Stomach (tissue), 4 donors: ENCODE measurements at regions not wholly inside any gene's neighbourhood (a gene's known extent, or its start where the extent isn't known, plus 50 kb on each side); places are given as distances from the start of the nearest gene placed in this dataset.

ENCODE experiments used
- EP300 ChIP-seq: sonication (generic); formaldehyde crosslinking; IDR thresholded peaks from one replicate; pipeline ENCODE4 v1.6.1; 2017; ENCODE audit warnings: antibody characterized with exemption
- POLR2A ChIP-seq, 4 donors: fragments of 450-650 bp; IDR thresholded peaks; one replicate each; pipeline ENCODE4 v1.6.1; 2016; ENCODE audit warnings: antibody characterized with exemption in 4 of 4, control low read depth in 2 of 4, mild to moderate bottlenecking in 1 of 4, moderate library complexity in 1 of 4
- POLR2AphosphoS5 ChIP-seq, 3 donors: sonication (generic); formaldehyde crosslinking; IDR thresholded peaks; one replicate each; pipeline ENCODE4 v1.6.1; 2016; ENCODE audit warnings: antibody characterized with exemption in 3 of 3
- TF ChIP-seq, protein P1 (sequence below), 7 experiments: fragments of 450-650 bp in 4 of 7; fragments of 200-600 bp in 3 of 7; sonication (generic) in 3 of 7; IDR thresholded peaks; one replicate each; pipeline ENCODE4 v1.5.1; 2016 to 2019; ENCODE audit warnings: antibody characterized with exemption in 7 of 7, control low read depth in 2 of 7, mild to moderate bottlenecking in 1 of 7

DNA sequence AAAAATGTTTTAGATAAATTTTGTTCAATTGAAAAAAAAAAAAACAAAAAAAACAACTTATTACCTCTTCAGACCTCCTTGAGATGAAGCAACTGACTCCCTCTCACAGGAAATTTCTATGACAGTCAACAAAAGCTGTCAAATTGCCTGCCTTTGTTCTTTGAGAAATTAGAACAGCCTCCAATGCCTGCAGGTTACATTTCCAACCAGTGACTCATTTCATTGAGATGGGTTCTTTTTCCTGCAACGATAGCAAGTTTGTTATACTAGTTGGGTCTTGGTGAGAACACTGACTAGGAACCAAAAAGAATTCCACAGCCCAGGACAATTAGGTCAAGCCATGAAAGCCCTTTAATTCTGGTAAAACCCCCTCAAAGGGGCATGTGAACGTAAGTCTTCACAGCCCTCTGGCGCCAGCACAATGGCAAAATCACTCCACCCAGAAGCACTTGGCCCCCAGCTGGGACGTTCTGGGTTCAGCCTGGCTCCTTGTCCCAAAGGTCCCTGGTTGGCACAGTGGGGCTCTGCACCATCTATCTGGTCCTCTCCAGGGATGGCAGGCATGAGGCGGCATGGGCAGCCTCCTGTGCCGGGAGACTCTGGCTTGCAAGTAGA is 87.0 kb downstream of the SPP2 start:
- TF ChIP-seq, protein P1, sequence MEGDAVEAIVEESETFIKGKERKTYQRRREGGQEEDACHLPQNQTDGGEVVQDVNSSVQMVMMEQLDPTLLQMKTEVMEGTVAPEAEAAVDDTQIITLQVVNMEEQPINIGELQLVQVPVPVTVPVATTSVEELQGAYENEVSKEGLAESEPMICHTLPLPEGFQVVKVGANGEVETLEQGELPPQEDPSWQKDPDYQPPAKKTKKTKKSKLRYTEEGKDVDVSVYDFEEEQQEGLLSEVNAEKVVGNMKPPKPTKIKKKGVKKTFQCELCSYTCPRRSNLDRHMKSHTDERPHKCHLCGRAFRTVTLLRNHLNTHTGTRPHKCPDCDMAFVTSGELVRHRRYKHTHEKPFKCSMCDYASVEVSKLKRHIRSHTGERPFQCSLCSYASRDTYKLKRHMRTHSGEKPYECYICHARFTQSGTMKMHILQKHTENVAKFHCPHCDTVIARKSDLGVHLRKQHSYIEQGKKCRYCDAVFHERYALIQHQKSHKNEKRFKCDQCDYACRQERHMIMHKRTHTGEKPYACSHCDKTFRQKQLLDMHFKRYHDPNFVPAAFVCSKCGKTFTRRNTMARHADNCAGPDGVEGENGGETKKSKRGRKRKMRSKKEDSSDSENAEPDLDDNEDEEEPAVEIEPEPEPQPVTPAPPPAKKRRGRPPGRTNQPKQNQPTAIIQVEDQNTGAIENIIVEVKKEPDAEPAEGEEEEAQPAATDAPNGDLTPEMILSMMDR (IDR thresholded peaks at IDR 0.05): no peak
- no peak for TF ChIP-seq POLR2A (IDR thresholded peaks at IDR 0.05)
- TF ChIP-seq POLR2AphosphoS5 (IDR thresholded peaks at IDR 0.05): no peak
- TF ChIP-seq EP300: no peak
